IMR-90 (cell line): ENCODE measurements at regions not wholly inside any gene's neighbourhood (a gene's known extent, or its start where the extent isn't known, plus 50 kb on each side); places are given as distances from the start of the nearest gene placed in this dataset.

Experiments
- ATAC-seq: fragments of 200-7000 bp; cut with Tn5 transposase; 2 replicates; pipeline ENCODE4 v1.9.1; 2020; ENCODE audit warnings: low read depth, mild to moderate bottlenecking, moderate library complexity
- BruUV-seq: library from RNA; stranded (reverse); fragments of 400-500 nt; replicated peaks from 2 replicates; lab custom pipeline; 2021; lab: Mats Ljungman, UMichigan
- CTCF ChIA-PET: fragments of 300-600 bp; formaldehyde crosslinking; extraction: SDS; loops from one replicate; lab custom pipeline; 2021; ENCODE audit warnings: antibody characterized with exemption; lab: Yijun Ruan, JAX
- POLR2A ChIA-PET: fragments of 300-600 bp; sonication (Branson Sonifier 250); formaldehyde crosslinking; loops from one replicate; lab custom pipeline; 2022; ENCODE audit warnings: antibody characterized with exemption; ENCODE audit not compliant: unreplicated experiment; lab: Charles Lee
- DNase-seq: peaks from one replicate; pipeline ENCODE4 v3.0.0; 2013
- H2AFZ ChIP-seq: replicated peaks from 2 replicates; pipeline ENCODE3; 2013; ENCODE audit warnings: low read length, mild to moderate bottlenecking; ENCODE audit not compliant: poor library complexity
- H2AK5ac ChIP-seq: 2 replicates; pipeline ENCODE4 v1.6.1; 2013; ENCODE audit warnings: low read depth, low read length, inconsistent platforms
- H2AK9ac ChIP-seq: replicated peaks from 2 replicates; pipeline ENCODE3; 2013; ENCODE audit warnings: mild to moderate bottlenecking, low read depth, low read length, moderate library complexity; ENCODE audit not compliant: poor library complexity
- H2BK120ac ChIP-seq: 2 replicates; pipeline ENCODE4 v1.6.1; 2013; ENCODE audit warnings: low read depth, low read length, inconsistent platforms
- H2BK15ac ChIP-seq: 3 replicates; pipeline ENCODE4 v1.6.1; 2013; ENCODE audit warnings: low read depth, low read length, inconsistent platforms
- H2BK20ac ChIP-seq: 2 replicates; pipeline ENCODE4 v1.6.1; 2013; ENCODE audit warnings: low read depth, mild to moderate bottlenecking, inconsistent platforms, low read length, moderate library complexity
- H2BK5ac ChIP-seq: 2 replicates; pipeline ENCODE4 v1.6.1; 2013; ENCODE audit warnings: mild to moderate bottlenecking, low read depth, low read length, inconsistent platforms; ENCODE audit not compliant: poor library complexity, severe bottlenecking
- H3K14ac ChIP-seq: replicated peaks from 2 replicates; pipeline ENCODE4 v1.6.1; 2013; ENCODE audit warnings: low read depth, low read length, inconsistent platforms
- H3K18ac ChIP-seq: 2 replicates; pipeline ENCODE4 v1.6.1; 2013; ENCODE audit warnings: low read depth, low read length, control low read depth
- H3K23ac ChIP-seq: 2 replicates; pipeline ENCODE4 v1.6.1; 2013; ENCODE audit warnings: low read depth, low read length, inconsistent platforms
- H3K27ac ChIP-seq: 2 replicates; pipeline ENCODE4 v1.5.1; 2013; ENCODE audit warnings: mild to moderate bottlenecking, control low read depth, low read length; ENCODE audit not compliant: insufficient read depth
- H3K27me3 ChIP-seq: 2 replicates; pipeline ENCODE4 v1.6.1; 2013; ENCODE audit warnings: low read length; ENCODE audit not compliant: control insufficient read depth, insufficient read depth
- H3K36me3 ChIP-seq: 2 replicates; pipeline ENCODE4 v1.6.1; 2013; ENCODE audit warnings: low read length, mixed read lengths; ENCODE audit not compliant: control insufficient read depth, insufficient read depth
- H3K4ac ChIP-seq: 2 replicates; pipeline ENCODE4 v1.6.1; 2013; ENCODE audit warnings: low read depth, low read length, inconsistent platforms
- H3K4me1 ChIP-seq: 2 replicates; pipeline ENCODE4 v1.6.1; 2013; ENCODE audit warnings: low read length, mixed read lengths; ENCODE audit not compliant: control insufficient read depth, insufficient read depth
- H3K4me2 ChIP-seq: 2 replicates; pipeline ENCODE4 v1.6.1; 2013; ENCODE audit warnings: low read depth, mild to moderate bottlenecking, control low read depth, low read length, moderate library complexity
- H3K4me3 ChIP-seq: 2 replicates; pipeline ENCODE4 v1.5.1; 2013; ENCODE audit warnings: low read depth, mild to moderate bottlenecking, control low read depth, low read length, moderate library complexity; ENCODE audit not compliant: insufficient read depth
- H3K56ac ChIP-seq: 2 replicates; pipeline ENCODE4 v1.6.1; 2013; ENCODE audit warnings: low read length, inconsistent platforms; ENCODE audit not compliant: insufficient read depth; ENCODE audit errors: extremely low read depth
- H3K79me1 ChIP-seq, 2 experiments: 2 replicates each; pipeline ENCODE4 v1.6.1; 2013; ENCODE audit warnings: low read length in 2 of 2, inconsistent platforms in 1 of 2, low read depth in 1 of 2
- H3K9ac ChIP-seq: 2 replicates; pipeline ENCODE4 v1.6.1; 2013; ENCODE audit warnings: low read depth, low read length, control low read depth
- H3K9me1 ChIP-seq: 2 replicates; pipeline ENCODE4 v1.6.1; 2013; ENCODE audit warnings: low read length, inconsistent platforms; ENCODE audit not compliant: insufficient read depth
- H3K9me3 ChIP-seq: 2 replicates; pipeline ENCODE4 v1.6.1; 2013; ENCODE audit warnings: low read length; ENCODE audit not compliant: control insufficient read depth, insufficient read depth
- H4K20me1 ChIP-seq: 2 replicates; pipeline ENCODE4 v1.6.1; 2013; ENCODE audit warnings: low read length, inconsistent platforms; ENCODE audit not compliant: insufficient read depth
- H4K5ac ChIP-seq: 2 replicates; pipeline ENCODE4 v1.6.1; 2013; ENCODE audit warnings: mild to moderate bottlenecking, low read depth, low read length, control low read depth
- H4K8ac ChIP-seq, 2 experiments: 2 replicates each; pipeline ENCODE4 v1.6.1; 2013; ENCODE audit warnings: low read depth in 2 of 2, low read length in 2 of 2, control low read depth in 1 of 2, inconsistent platforms in 1 of 2
- H4K91ac ChIP-seq: 2 replicates; pipeline ENCODE4 v1.6.1; 2013; ENCODE audit warnings: low read depth, low read length, inconsistent platforms; ENCODE audit not compliant: insufficient read depth
- BHLHE40 ChIP-seq: fragments of 150-350 bp; IDR thresholded peaks from 2 replicates; pipeline ENCODE4 v1.6.1; 2016; ENCODE audit warnings: mild to moderate bottlenecking, low read depth, low read length
- FOS ChIP-seq: fragments of 150-350 bp; IDR thresholded peaks from 2 replicates; pipeline ENCODE4 v1.6.1; 2016; ENCODE audit warnings: low read depth, low read length
- MXI1 ChIP-seq: IDR thresholded peaks from 2 replicates; pipeline ENCODE4 v1.6.1; 2012; ENCODE audit warnings: low read depth, mild to moderate bottlenecking, low read length, moderate library complexity, borderline replicate concordance
- RAD21 ChIP-seq: IDR thresholded peaks from 2 replicates; pipeline ENCODE4 v1.6.1; 2012; ENCODE audit warnings: low read length, improper control_type of control experiment
- WGBS, 2 experiments: methylation state at CpG; one replicate each; pipeline versions ENCODE4 v1.1.5 to v1.1.7; 2013; ENCODE audit warnings: missing lambda C conversion rate in 2 of 2; ENCODE audit not compliant: insufficient read length in 1 of 2; ENCODE audit errors: extremely low coverage in 2 of 2; 5-methylcytosine and 5-hydroxymethylcytosine counted together
- dilution Hi-C: fragments of 300-500 bp; cut with HindIII; formaldehyde crosslinking; loops from one replicate; pipeline ENCODE4 v1.14.3; 2018; ENCODE audit warnings: low sequenced_read_pairs; ENCODE audit not compliant: unreplicated experiment
- in situ Hi-C: fragments of 300-500 bp; cut with MboI; formaldehyde crosslinking; loops from 3 replicates; pipeline ENCODE4 v1.14.3; 2019; ENCODE audit warnings: low sequenced_read_pairs, inconsistent platforms, mixed read lengths
- intact Hi-C: fragments of 100-400 bp; cut with micrococcal nuclease; formaldehyde crosslinking; loops from 2 replicates; pipeline ENCODE4 v1.10.0; 2022
- TF ChIP-seq, protein P1 (sequence below): fragments of 150-350 bp; IDR thresholded peaks from 2 replicates; pipeline ENCODE4 v1.6.1; 2016; ENCODE audit warnings: low read depth, mild to moderate bottlenecking, low read length, moderate library complexity, borderline replicate concordance

DNA sequence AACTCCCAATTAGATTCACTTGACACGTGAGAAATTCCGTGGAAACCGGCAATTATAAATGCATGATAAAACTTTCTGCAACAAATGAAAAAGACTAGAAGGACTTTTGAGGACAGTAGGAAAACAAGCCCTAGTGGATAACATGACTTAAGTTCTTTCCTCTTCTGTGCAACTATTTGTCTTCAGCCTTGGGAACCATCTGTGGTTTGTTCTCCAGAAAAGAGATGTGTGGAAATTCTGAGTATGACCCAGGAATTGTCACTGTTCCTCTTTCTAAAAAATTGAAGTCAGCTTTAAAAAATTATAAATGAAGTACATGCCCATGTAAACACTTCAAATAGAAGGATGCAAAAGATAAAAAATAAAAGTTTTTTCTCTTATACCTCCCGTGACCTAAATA lies 128.6 kb upstream of the SVIL start:
- no peak overlapping the region for H4K91ac ChIP-seq
- H2BK120ac ChIP-seq, result no peak overlapping the region
- no peak overlapping the region for H3K18ac ChIP-seq
- no peak overlapping the region for H3K23ac ChIP-seq
- ATAC-seq, result no peak
- H3K9me1 ChIP-seq, result no peaks in the 10 kb centered on the region; the same call in 1 of the 2 replicates
- H3K56ac ChIP-seq, result no peak overlapping the region
- dilution Hi-C loops, result no loop called here
- H3K4me1 ChIP-seq, result peaks cover 2% of the 10 kb centered on the region; the same call in 1 of the 2 replicates
- TF ChIP-seq MXI1, result no peak
- TF ChIP-seq RAD21, result no peak
- TF ChIP-seq, protein P1, sequence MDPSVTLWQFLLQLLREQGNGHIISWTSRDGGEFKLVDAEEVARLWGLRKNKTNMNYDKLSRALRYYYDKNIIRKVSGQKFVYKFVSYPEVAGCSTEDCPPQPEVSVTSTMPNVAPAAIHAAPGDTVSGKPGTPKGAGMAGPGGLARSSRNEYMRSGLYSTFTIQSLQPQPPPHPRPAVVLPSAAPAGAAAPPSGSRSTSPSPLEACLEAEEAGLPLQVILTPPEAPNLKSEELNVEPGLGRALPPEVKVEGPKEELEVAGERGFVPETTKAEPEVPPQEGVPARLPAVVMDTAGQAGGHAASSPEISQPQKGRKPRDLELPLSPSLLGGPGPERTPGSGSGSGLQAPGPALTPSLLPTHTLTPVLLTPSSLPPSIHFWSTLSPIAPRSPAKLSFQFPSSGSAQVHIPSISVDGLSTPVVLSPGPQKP, result no peak
- no peak for TF ChIP-seq FOS
- no peak for TF ChIP-seq BHLHE40
- no peak overlapping the region for H2AK5ac ChIP-seq
- no peak overlapping the region for H2BK5ac ChIP-seq
- H4K8ac ChIP-seq, result no peak overlapping the region
- H3K14ac ChIP-seq, result no peak overlapping the region
- H3K27ac ChIP-seq, result no peak overlapping the region
- H4K20me1 ChIP-seq, result no peaks in the 10 kb centered on the region
- no peak overlapping the region for H2BK15ac ChIP-seq
- no peak overlapping the region for H2BK20ac ChIP-seq
- no peaks in the 10 kb centered on the region for H3K36me3 ChIP-seq
- ChIA-PET POLR2A (no interaction called here), CTCF (interaction anchor here (0.6 kb wide), 1 partner anchor 36 kb away, joined by 5 read pairs; no protein-coding TSS in a partner anchor)
- no TSS peak for BruUV-seq
- no peak overlapping the region for H3K4me2 ChIP-seq
- intact Hi-C loops, result no loop called here
- no peak for DNase-seq
- no peak overlapping the region for H3K9ac ChIP-seq
- H3K27me3 ChIP-seq, result no peaks in the 10 kb centered on the region
- H3K9me3 ChIP-seq, result no peaks in the 10 kb centered on the region
- H3K4me3 ChIP-seq, result no peak overlapping the region
- no peak overlapping the region for H4K5ac ChIP-seq
- no peak overlapping the region for H2AFZ ChIP-seq
- no peak overlapping the region for H3K4ac ChIP-seq
- no peak overlapping the region for H2AK9ac ChIP-seq
- WGBS, 2 experiments, result no CpG with 5 or more reads among the region's 4 CpGs
- no peaks in the 10 kb centered on the region for H3K79me1 ChIP-seq
- in situ Hi-C loops, result no loop called here
